ENCODE measurements at regions not wholly inside any gene's neighbourhood (a gene's known extent, or its start where the extent isn't known, plus 50 kb on each side); places are given as distances from the start of the nearest gene placed in this dataset.
"Not testable (repeated sequence)": the region's sequence is repeated elsewhere in the genome, so short reads cannot be mapped to it uniquely, and the experiment has no call there.

GRCh38 chr5:88014984-88015383, 253.7 kb downstream of the TMEM161B start:
- DNase-seq; H3K4me1 Mint-ChIP-seq; H3K9me3 Mint-ChIP-seq; H3K27me3 Mint-ChIP-seq; H3K36me3 ChIP-seq (ENCODE audit: control insufficient read depth, insufficient read depth, low read length); H3K27ac ChIP-seq (ENCODE audit: insufficient read depth, low read length, poor library complexity, severe bottlenecking); H3K4me3 ChIP-seq (ENCODE audit: low read depth, low read length); ATAC-seq (ENCODE audit: low read depth in 2 of 2); H3K27ac Mint-ChIP-seq; H3K4me3 Mint-ChIP-seq; H3K36me3 Mint-ChIP-seq; H3K4me1 ChIP-seq (ENCODE audit: control insufficient read depth, insufficient read depth, low read length, poor library complexity, severe bottlenecking); H3K27me3 ChIP-seq (ENCODE audit: control insufficient read depth, insufficient read depth, low read length); H3K9me3 ChIP-seq (ENCODE audit: control insufficient read depth in 2 of 2, low read length in 2 of 2): not testable (repeated sequence)

GRCh38 chr5:88000877-88001276, 267.8 kb downstream of the TMEM161B start:
- Mint-ChIP-seq H3K27me3 (peaks cover 5% of the 10 kb centered on the region), H3K36me3 (no peaks in the 10 kb centered on the region), H3K4me3 (no peak overlapping the region), H3K4me1 (no peaks in the 10 kb centered on the region), H3K9me3 (peaks cover 0 to 22% (median 0%) of the 10 kb centered on the region in 7 donors), H3K27ac (no peak overlapping the region)
- DNase-seq (no peak), ATAC-seq (ENCODE audit: low read depth in 2 of 2) (no peak)
- H3K27me3 ChIP-seq (ENCODE audit: control insufficient read depth, insufficient read depth, low read length), result no peaks in the 10 kb centered on the region
- no peak overlapping the region for H3K27ac ChIP-seq (ENCODE audit: insufficient read depth, low read length, poor library complexity, severe bottlenecking)
- H3K36me3 ChIP-seq (ENCODE audit: control insufficient read depth, insufficient read depth, low read length), result no peaks in the 10 kb centered on the region
- H3K9me3 ChIP-seq (ENCODE audit: control insufficient read depth in 2 of 2, low read length in 2 of 2), result no peaks in the 10 kb centered on the region
- H3K4me3 ChIP-seq (ENCODE audit: low read depth, low read length), result no peak overlapping the region
- no peaks in the 10 kb centered on the region for H3K4me1 ChIP-seq (ENCODE audit: control insufficient read depth, insufficient read depth, low read length, poor library complexity, severe bottlenecking)

GRCh38 chr5:87997662-87998061, 271.0 kb downstream of the TMEM161B start:
- no peak for DNase-seq
- Histone ChIP-seq H3K27ac (ENCODE audit: insufficient read depth, low read length, poor library complexity, severe bottlenecking) (no peak overlapping the region), H3K27me3 (ENCODE audit: control insufficient read depth, insufficient read depth, low read length) (no peaks in the 10 kb centered on the region), H3K9me3 (ENCODE audit: control insufficient read depth in 2 of 2, low read length in 2 of 2) (no peaks in the 10 kb centered on the region), H3K4me1 (ENCODE audit: control insufficient read depth, insufficient read depth, low read length, poor library complexity, severe bottlenecking) (no peaks in the 10 kb centered on the region), H3K4me3 (ENCODE audit: low read depth, low read length) (no peak overlapping the region), H3K36me3 (ENCODE audit: control insufficient read depth, insufficient read depth, low read length) (no peaks in the 10 kb centered on the region)
- Mint-ChIP-seq H3K27ac (no peak overlapping the region), H3K36me3 (no peaks in the 10 kb centered on the region), H3K27me3 (peaks cover 5% of the 10 kb centered on the region), H3K4me3 (no peak overlapping the region), H3K9me3 (peaks cover 0 to 15% (median 3%) of the 10 kb centered on the region in 7 donors), H3K4me1 (no peaks in the 10 kb centered on the region)
- no peak for ATAC-seq (ENCODE audit: low read depth in 2 of 2)

GRCh38 chr5:87966213-87966612, 302.4 kb downstream of the TMEM161B start:
- no peaks in the 10 kb centered on the region for H3K36me3 Mint-ChIP-seq

GRCh38 chr5:87954121-87954520, 314.5 kb downstream of the TMEM161B start:
- no peak overlapping the region for H3K4me3 Mint-ChIP-seq
- no peaks in the 10 kb centered on the region for H3K4me1 ChIP-seq (ENCODE audit: control insufficient read depth, insufficient read depth, low read length, poor library complexity, severe bottlenecking)
- H3K9me3 Mint-ChIP-seq, result peaks cover 0 to 6% (median 0%) of the 10 kb centered on the region in 7 donors
- no peak overlapping the region for H3K4me3 ChIP-seq (ENCODE audit: low read depth, low read length)
- H3K36me3 ChIP-seq (ENCODE audit: control insufficient read depth, insufficient read depth, low read length), result no peaks in the 10 kb centered on the region
- H3K4me1 Mint-ChIP-seq, result no peaks in the 10 kb centered on the region
- no peak overlapping the region for H3K27ac Mint-ChIP-seq
- ATAC-seq (ENCODE audit: low read depth in 2 of 2) (no peak), DNase-seq (no peak)
- H3K36me3 Mint-ChIP-seq, result no peaks in the 10 kb centered on the region
- no peaks in the 10 kb centered on the region for H3K9me3 ChIP-seq (ENCODE audit: control insufficient read depth in 2 of 2, low read length in 2 of 2)
- H3K27me3 Mint-ChIP-seq, result no peaks in the 10 kb centered on the region
- no peak overlapping the region for H3K27ac ChIP-seq (ENCODE audit: insufficient read depth, low read length, poor library complexity, severe bottlenecking)
- no peaks in the 10 kb centered on the region for H3K27me3 ChIP-seq (ENCODE audit: control insufficient read depth, insufficient read depth, low read length)

More at GRCh38 chr5:87966213-87966612, 302.4 kb downstream of the TMEM161B start:
- Mint-ChIP-seq H3K27ac (no peak overlapping the region), H3K4me3 (no peak overlapping the region), H3K27me3 (peaks cover 4% of the 10 kb centered on the region), H3K4me1 (no peaks in the 10 kb centered on the region), H3K9me3 (peaks cover 0 to 4% (median 2%) of the 10 kb centered on the region in 7 donors)
- Histone ChIP-seq H3K36me3 (ENCODE audit: control insufficient read depth, insufficient read depth, low read length) (no peaks in the 10 kb centered on the region), H3K9me3 (ENCODE audit: control insufficient read depth in 2 of 2, low read length in 2 of 2) (no peaks in the 10 kb centered on the region), H3K4me3 (ENCODE audit: low read depth, low read length) (no peak overlapping the region), H3K27ac (ENCODE audit: insufficient read depth, low read length, poor library complexity, severe bottlenecking) (no peak overlapping the region), H3K27me3 (ENCODE audit: control insufficient read depth, insufficient read depth, low read length) (no peaks in the 10 kb centered on the region), H3K4me1 (ENCODE audit: control insufficient read depth, insufficient read depth, low read length, poor library complexity, severe bottlenecking) (no peaks in the 10 kb centered on the region)
- DNase-seq (no peak), ATAC-seq (ENCODE audit: low read depth in 2 of 2) (no peak)

- H3K36me3 ChIP-seq (ENCODE audit: control insufficient read depth, insufficient read depth, low read length), result no peaks in the 10 kb centered on the region
- no peaks in the 10 kb centered on the region for H3K27me3 Mint-ChIP-seq
- H3K27me3 ChIP-seq (ENCODE audit: control insufficient read depth, insufficient read depth, low read length), result no peaks in the 10 kb centered on the region
- no peaks in the 10 kb centered on the region for H3K4me1 ChIP-seq (ENCODE audit: control insufficient read depth, insufficient read depth, low read length, poor library complexity, severe bottlenecking)
- no peaks in the 10 kb centered on the region for H3K36me3 Mint-ChIP-seq
- H3K9me3 ChIP-seq (ENCODE audit: control insufficient read depth in 2 of 2, low read length in 2 of 2), result no peaks in the 10 kb centered on the region
- H3K4me1 Mint-ChIP-seq, result no peaks in the 10 kb centered on the region
- no peak overlapping the region for H3K27ac Mint-ChIP-seq
- H3K27ac ChIP-seq (ENCODE audit: insufficient read depth, low read length, poor library complexity, severe bottlenecking), result no peak overlapping the region
- no peak overlapping the region for H3K4me3 Mint-ChIP-seq
- DNase-seq, result no peak
- H3K9me3 Mint-ChIP-seq, result peaks cover 0 to 6% (median 0%) of the 10 kb centered on the region in 7 donors
- no peak for ATAC-seq (ENCODE audit: low read depth in 2 of 2)
- no peak overlapping the region for H3K4me3 ChIP-seq (ENCODE audit: low read depth, low read length)
Measured at GRCh38 chr5:87951661-87952060, 317.0 kb downstream of the TMEM161B start.

- ATAC-seq (ENCODE audit: low read depth in 2 of 2), result no peak
- H3K9me3 ChIP-seq (ENCODE audit: control insufficient read depth in 2 of 2, low read length in 2 of 2), result no peaks in the 10 kb centered on the region
- Mint-ChIP-seq H3K27me3 (no peaks in the 10 kb centered on the region), H3K4me3 (no peak overlapping the region), H3K9me3 (peaks cover 0 to 4% (median 0%) of the 10 kb centered on the region in 7 donors), H3K4me1 (no peaks in the 10 kb centered on the region), H3K36me3 (no peaks in the 10 kb centered on the region), H3K27ac (no peak overlapping the region)
- no peaks in the 10 kb centered on the region for H3K36me3 ChIP-seq (ENCODE audit: control insufficient read depth, insufficient read depth, low read length)
- H3K4me1 ChIP-seq (ENCODE audit: control insufficient read depth, insufficient read depth, low read length, poor library complexity, severe bottlenecking), result no peaks in the 10 kb centered on the region
- no peak overlapping the region for H3K4me3 ChIP-seq (ENCODE audit: low read depth, low read length)
- no peaks in the 10 kb centered on the region for H3K27me3 ChIP-seq (ENCODE audit: control insufficient read depth, insufficient read depth, low read length)
- H3K27ac ChIP-seq (ENCODE audit: insufficient read depth, low read length, poor library complexity, severe bottlenecking), result no peak overlapping the region
- no peak for DNase-seq
Measured at GRCh38 chr5:87949676-87950631, 318.7 kb downstream of the TMEM161B start.

GRCh38 chr5:87948486-87948885, 320.2 kb downstream of the TMEM161B start:
- H3K36me3 Mint-ChIP-seq, result no peaks in the 10 kb centered on the region
- DNase-seq (no peak), ATAC-seq (ENCODE audit: low read depth in 2 of 2) (no peak)
- Histone ChIP-seq H3K4me3 (ENCODE audit: low read depth, low read length) (no peak overlapping the region), H3K36me3 (ENCODE audit: control insufficient read depth, insufficient read depth, low read length) (no peaks in the 10 kb centered on the region), H3K27me3 (ENCODE audit: control insufficient read depth, insufficient read depth, low read length) (no peaks in the 10 kb centered on the region), H3K9me3 (ENCODE audit: control insufficient read depth in 2 of 2, low read length in 2 of 2) (no peaks in the 10 kb centered on the region), H3K4me1 (ENCODE audit: control insufficient read depth, insufficient read depth, low read length, poor library complexity, severe bottlenecking) (no peaks in the 10 kb centered on the region), H3K27ac (ENCODE audit: insufficient read depth, low read length, poor library complexity, severe bottlenecking) (no peak overlapping the region)
- H3K4me1 Mint-ChIP-seq, result no peaks in the 10 kb centered on the region
- peaks cover 0 to 3% (median 0%) of the 10 kb centered on the region in 7 donors for H3K9me3 Mint-ChIP-seq
- no peak overlapping the region for H3K27ac Mint-ChIP-seq
- no peak overlapping the region for H3K4me3 Mint-ChIP-seq
- no peaks in the 10 kb centered on the region for H3K27me3 Mint-ChIP-seq
